WTC11 (cell line): ENCODE measurements at regions not wholly inside any gene's neighbourhood (a gene's known extent, or its start where the extent isn't known, plus 50 kb on each side); places are given as distances from the start of the nearest gene placed in this dataset.

Experiments
- ATAC-seq: fragments of 200-7000 bp; cut with Tn5 transposase; 2 replicates; pipeline ENCODE4 v1.10.0; 2021; ENCODE audit warnings: mild to moderate bottlenecking, moderate library complexity
- CTCF ChIA-PET: fragments of 300-600 bp; sonication (Branson Sonifier 250); formaldehyde crosslinking; loops from one replicate; lab custom pipeline; 2021; ENCODE audit warnings: antibody characterized with exemption; lab: Charles Lee
- POLR2A ChIA-PET: fragments of 350-600 bp; sonication (Branson Sonifier 250); formaldehyde crosslinking; loops from one replicate; lab custom pipeline; 2021; ENCODE audit warnings: antibody characterized with exemption; lab: Charles Lee
- DNase-seq: peaks from one replicate; pipeline ENCODE4 v3.0.0; 2021; ENCODE audit warnings: low spot score
- H3K27ac Mint-ChIP-seq: 2 replicates; pipeline ENCODE4 v1.8.0; 2021; ENCODE audit warnings: mixed read lengths
- H3K27me3 Mint-ChIP-seq: 2 replicates; pipeline ENCODE4 v1.8.0; 2021; ENCODE audit warnings: low read depth, mild to moderate bottlenecking, moderate library complexity, mixed read lengths
- H3K36me3 Mint-ChIP-seq: 2 replicates; pipeline ENCODE4 v1.8.0; 2021; ENCODE audit warnings: mixed read lengths
- H3K4me1 Mint-ChIP-seq: 2 replicates; pipeline ENCODE4 v1.8.0; 2022; ENCODE audit warnings: mixed read lengths
- H3K4me3 Mint-ChIP-seq: 2 replicates; pipeline ENCODE4 v1.8.0; 2021; ENCODE audit warnings: mild to moderate bottlenecking, moderate library complexity, mixed read lengths
- H3K9me3 Mint-ChIP-seq: 2 replicates; pipeline ENCODE4 v1.8.0; 2021; ENCODE audit warnings: mixed read lengths
- CREB1 ChIP-seq: sonication (generic); formaldehyde crosslinking; IDR thresholded peaks from 2 replicates; pipeline ENCODE4 v1.8.0; 2023; ENCODE audit warnings: mild to moderate bottlenecking, missing genetic modification reagents
- ELF4 ChIP-seq: sonication (generic); formaldehyde crosslinking; IDR thresholded peaks from 2 replicates; pipeline ENCODE4 v1.8.1; 2022; ENCODE audit warnings: low read depth, mild to moderate bottlenecking, moderate library complexity, missing genetic modification reagents
- JAZF1 ChIP-seq: fragments of 250-450 bp; sonication (Bioruptor Pico); IDR thresholded peaks from 2 replicates; pipeline ENCODE4 v1.9.0; 2021; ENCODE audit warnings: moderate library complexity, mild to moderate bottlenecking, inconsistent platforms
- MXD4 ChIP-seq: fragments of 250-450 bp; sonication (Bioruptor Pico); IDR thresholded peaks from 2 replicates; pipeline ENCODE4 v1.8.0; 2021; ENCODE audit warnings: mild to moderate bottlenecking, moderate library complexity, borderline replicate concordance
- NFATC4 ChIP-seq: fragments of 250-450 bp; sonication (Bioruptor Pico); IDR thresholded peaks from 2 replicates; pipeline ENCODE4 v1.9.0; 2021; ENCODE audit warnings: mild to moderate bottlenecking
- NFE2L1 ChIP-seq: sonication (generic); formaldehyde crosslinking; IDR thresholded peaks from 2 replicates; pipeline ENCODE4 v1.8.1; 2023; ENCODE audit warnings: missing genetic modification reagents
- NFYB ChIP-seq: sonication (generic); formaldehyde crosslinking; conservative IDR thresholded peaks from 2 replicates; pipeline ENCODE4 v1.8.0; 2022; ENCODE audit warnings: low read depth, missing genetic modification reagents
- PRDM15 ChIP-seq: sonication (generic); formaldehyde crosslinking; IDR thresholded peaks from 2 replicates; pipeline ENCODE4 v1.8.0; 2022; ENCODE audit warnings: missing genetic modification reagents
- RORB ChIP-seq: fragments of 250-450 bp; sonication (Bioruptor Pico); IDR thresholded peaks from 2 replicates; pipeline ENCODE4 v1.9.0; 2021; ENCODE audit warnings: mild to moderate bottlenecking
- TCF7 ChIP-seq: sonication (generic); formaldehyde crosslinking; IDR thresholded peaks from 2 replicates; pipeline ENCODE4 v1.8.0; 2022; ENCODE audit warnings: mild to moderate bottlenecking, low read depth, missing genetic modification reagents, moderate library complexity
- TEAD4 ChIP-seq: sonication (generic); formaldehyde crosslinking; IDR thresholded peaks from 2 replicates; pipeline ENCODE4 v1.8.0; 2022; ENCODE audit warnings: mild to moderate bottlenecking, missing genetic modification reagents
- TP53 ChIP-seq: sonication (generic); formaldehyde crosslinking; IDR thresholded peaks from 2 replicates; pipeline ENCODE4 v1.8.1; 2023; ENCODE audit warnings: mild to moderate bottlenecking, missing genetic modification reagents
- USF1 ChIP-seq: sonication (generic); formaldehyde crosslinking; IDR thresholded peaks from 2 replicates; pipeline ENCODE4 v1.8.0; 2022; ENCODE audit warnings: mild to moderate bottlenecking, missing genetic modification reagents
- ZNF263 ChIP-seq: sonication (generic); formaldehyde crosslinking; IDR thresholded peaks from 2 replicates; pipeline ENCODE4 v1.8.1; 2022; ENCODE audit warnings: low read depth, mild to moderate bottlenecking, moderate library complexity, missing genetic modification reagents
- ZNF416 ChIP-seq: fragments of 250-450 bp; sonication (Bioruptor Pico); IDR thresholded peaks from 2 replicates; pipeline ENCODE4 v1.9.0; 2021; ENCODE audit warnings: mild to moderate bottlenecking, inconsistent platforms
- ZNF671 ChIP-seq: fragments of 250-450 bp; sonication (Bioruptor Pico); IDR thresholded peaks from 2 replicates; pipeline ENCODE4 v1.8.0; 2021; ENCODE audit warnings: mild to moderate bottlenecking
- TF ChIP-seq, protein P1 (sequence below): sonication (generic); formaldehyde crosslinking; IDR thresholded peaks from 2 replicates; pipeline ENCODE4 v1.8.1; 2023; ENCODE audit warnings: mild to moderate bottlenecking, missing genetic modification reagents, moderate library complexity
- TF ChIP-seq, protein P2 (sequence below): sonication (generic); formaldehyde crosslinking; IDR thresholded peaks from 2 replicates; pipeline ENCODE4 v1.8.1; 2022; ENCODE audit warnings: mild to moderate bottlenecking, moderate library complexity, missing genetic modification reagents
- TF ChIP-seq, protein P3 (sequence below): sonication (generic); formaldehyde crosslinking; IDR thresholded peaks from 2 replicates; pipeline ENCODE4 v1.8.0; 2023; ENCODE audit warnings: missing genetic modification reagents
- TF ChIP-seq, protein P4 (sequence below): fragments of 250-450 bp; sonication (Bioruptor Pico); IDR thresholded peaks from 2 replicates; pipeline ENCODE4 v1.9.0; 2021; ENCODE audit warnings: mild to moderate bottlenecking
- TF ChIP-seq, protein P5 (sequence below): sonication (generic); formaldehyde crosslinking; IDR thresholded peaks from 2 replicates; pipeline ENCODE4 v1.8.1; 2022; ENCODE audit warnings: low read depth, missing genetic modification reagents, borderline replicate concordance
- TF ChIP-seq, protein P6 (sequence below): sonication (generic); formaldehyde crosslinking; IDR thresholded peaks from 2 replicates; pipeline ENCODE4 v1.8.1; 2023; ENCODE audit warnings: mild to moderate bottlenecking, missing genetic modification reagents

DNA sequence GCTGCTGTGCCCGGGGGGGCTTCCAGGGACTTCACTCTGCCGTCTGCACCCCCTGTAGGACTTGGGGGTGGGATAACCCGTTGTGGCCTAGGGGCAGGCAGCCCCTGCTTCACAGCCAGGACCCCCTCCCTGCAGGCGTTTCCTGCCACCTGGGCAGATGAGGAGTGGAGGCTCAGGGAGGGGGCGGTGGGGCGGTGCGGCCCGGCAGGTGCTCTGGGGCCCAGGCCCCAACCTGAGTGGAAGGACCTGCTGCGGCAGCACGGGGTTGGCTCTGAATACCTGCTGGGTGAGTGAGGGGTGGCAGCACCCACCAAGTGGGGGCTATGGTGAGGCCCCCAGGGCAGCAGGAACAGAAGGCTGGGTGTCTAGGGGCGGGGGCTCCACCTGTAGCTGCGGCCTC, 78.6 kb upstream of the TTC34 start (continued):
- TF ChIP-seq CREB1 (CRISPR knock-in tag) (no peak), PRDM15 (no peak), TP53 (CRISPR knock-in tag) (no peak), RORB (CRISPR knock-in tag) (no peak), TCF7 (no peak), ZNF263 (CRISPR knock-in tag) (no peak), NFATC4 (no peak), ELF4 (CRISPR knock-in tag) (no peak), NFE2L1 (CRISPR knock-in tag) (no peak), TEAD4 (CRISPR knock-in tag) (no peak)
- TF ChIP-seq, protein P1, sequence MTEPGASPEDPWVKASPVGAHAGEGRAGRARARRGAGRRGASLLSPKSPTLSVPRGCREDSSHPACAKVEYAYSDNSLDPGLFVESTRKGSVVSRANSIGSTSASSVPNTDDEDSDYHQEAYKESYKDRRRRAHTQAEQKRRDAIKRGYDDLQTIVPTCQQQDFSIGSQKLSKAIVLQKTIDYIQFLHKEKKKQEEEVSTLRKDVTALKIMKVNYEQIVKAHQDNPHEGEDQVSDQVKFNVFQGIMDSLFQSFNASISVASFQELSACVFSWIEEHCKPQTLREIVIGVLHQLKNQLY (CRISPR knock-in tag) = no peak
- TF ChIP-seq, protein P2, sequence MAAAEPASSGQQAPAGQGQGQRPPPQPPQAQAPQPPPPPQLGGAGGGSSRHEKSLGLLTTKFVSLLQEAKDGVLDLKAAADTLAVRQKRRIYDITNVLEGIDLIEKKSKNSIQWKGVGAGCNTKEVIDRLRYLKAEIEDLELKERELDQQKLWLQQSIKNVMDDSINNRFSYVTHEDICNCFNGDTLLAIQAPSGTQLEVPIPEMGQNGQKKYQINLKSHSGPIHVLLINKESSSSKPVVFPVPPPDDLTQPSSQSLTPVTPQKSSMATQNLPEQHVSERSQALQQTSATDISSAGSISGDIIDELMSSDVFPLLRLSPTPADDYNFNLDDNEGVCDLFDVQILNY = no peak
- TF ChIP-seq, protein P3, sequence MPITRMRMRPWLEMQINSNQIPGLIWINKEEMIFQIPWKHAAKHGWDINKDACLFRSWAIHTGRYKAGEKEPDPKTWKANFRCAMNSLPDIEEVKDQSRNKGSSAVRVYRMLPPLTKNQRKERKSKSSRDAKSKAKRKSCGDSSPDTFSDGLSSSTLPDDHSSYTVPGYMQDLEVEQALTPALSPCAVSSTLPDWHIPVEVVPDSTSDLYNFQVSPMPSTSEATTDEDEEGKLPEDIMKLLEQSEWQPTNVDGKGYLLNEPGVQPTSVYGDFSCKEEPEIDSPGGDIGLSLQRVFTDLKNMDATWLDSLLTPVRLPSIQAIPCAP = no peak
- TF ChIP-seq, all 79 proteins: peak for 0

DNA sequence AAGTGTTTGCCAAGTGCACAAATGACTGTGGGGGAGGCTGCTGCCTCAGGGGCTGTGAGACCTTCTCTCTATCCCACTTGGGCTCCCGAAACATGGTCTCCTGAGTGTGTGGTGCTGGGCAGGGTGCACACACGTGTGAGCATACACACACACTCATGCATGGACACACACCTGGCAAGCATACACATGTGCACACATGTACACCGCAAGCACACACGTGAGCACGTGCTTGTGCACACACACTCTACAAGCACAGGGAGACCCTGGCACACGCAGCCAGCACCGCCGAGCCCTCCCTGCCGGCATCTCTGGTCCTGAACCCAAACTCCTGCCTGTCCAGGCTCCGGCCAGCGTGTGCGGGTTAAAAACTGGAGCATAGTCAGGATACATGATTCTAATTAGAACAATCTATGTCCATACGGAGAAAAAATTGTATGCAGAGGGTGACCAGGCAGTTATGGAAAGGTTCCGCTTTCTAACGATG, 79.4 kb upstream of the TTC34 start:
- POLR2A ChIA-PET = no interaction called here
- TF ChIP-seq, protein P4, sequence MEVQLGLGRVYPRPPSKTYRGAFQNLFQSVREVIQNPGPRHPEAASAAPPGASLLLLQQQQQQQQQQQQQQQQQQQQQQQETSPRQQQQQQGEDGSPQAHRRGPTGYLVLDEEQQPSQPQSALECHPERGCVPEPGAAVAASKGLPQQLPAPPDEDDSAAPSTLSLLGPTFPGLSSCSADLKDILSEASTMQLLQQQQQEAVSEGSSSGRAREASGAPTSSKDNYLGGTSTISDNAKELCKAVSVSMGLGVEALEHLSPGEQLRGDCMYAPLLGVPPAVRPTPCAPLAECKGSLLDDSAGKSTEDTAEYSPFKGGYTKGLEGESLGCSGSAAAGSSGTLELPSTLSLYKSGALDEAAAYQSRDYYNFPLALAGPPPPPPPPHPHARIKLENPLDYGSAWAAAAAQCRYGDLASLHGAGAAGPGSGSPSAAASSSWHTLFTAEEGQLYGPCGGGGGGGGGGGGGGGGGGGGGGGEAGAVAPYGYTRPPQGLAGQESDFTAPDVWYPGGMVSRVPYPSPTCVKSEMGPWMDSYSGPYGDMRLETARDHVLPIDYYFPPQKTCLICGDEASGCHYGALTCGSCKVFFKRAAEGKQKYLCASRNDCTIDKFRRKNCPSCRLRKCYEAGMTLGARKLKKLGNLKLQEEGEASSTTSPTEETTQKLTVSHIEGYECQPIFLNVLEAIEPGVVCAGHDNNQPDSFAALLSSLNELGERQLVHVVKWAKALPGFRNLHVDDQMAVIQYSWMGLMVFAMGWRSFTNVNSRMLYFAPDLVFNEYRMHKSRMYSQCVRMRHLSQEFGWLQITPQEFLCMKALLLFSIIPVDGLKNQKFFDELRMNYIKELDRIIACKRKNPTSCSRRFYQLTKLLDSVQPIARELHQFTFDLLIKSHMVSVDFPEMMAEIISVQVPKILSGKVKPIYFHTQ (CRISPR knock-in tag) = no peak
- no peak for TF ChIP-seq USF1
- TF ChIP-seq MXD4 = no peak
- TF ChIP-seq, protein P5, sequence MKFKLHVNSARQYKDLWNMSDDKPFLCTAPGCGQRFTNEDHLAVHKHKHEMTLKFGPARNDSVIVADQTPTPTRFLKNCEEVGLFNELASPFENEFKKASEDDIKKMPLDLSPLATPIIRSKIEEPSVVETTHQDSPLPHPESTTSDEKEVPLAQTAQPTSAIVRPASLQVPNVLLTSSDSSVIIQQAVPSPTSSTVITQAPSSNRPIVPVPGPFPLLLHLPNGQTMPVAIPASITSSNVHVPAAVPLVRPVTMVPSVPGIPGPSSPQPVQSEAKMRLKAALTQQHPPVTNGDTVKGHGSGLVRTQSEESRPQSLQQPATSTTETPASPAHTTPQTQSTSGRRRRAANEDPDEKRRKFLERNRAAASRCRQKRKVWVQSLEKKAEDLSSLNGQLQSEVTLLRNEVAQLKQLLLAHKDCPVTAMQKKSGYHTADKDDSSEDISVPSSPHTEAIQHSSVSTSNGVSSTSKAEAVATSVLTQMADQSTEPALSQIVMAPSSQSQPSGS (CRISPR knock-in tag) = no peak
- TF ChIP-seq NFYB (CRISPR knock-in tag) = no peak
- no peak for TF ChIP-seq JAZF1 (CRISPR knock-in tag)
- TF ChIP-seq, protein P3 = no peak
- TF ChIP-seq, protein P6, sequence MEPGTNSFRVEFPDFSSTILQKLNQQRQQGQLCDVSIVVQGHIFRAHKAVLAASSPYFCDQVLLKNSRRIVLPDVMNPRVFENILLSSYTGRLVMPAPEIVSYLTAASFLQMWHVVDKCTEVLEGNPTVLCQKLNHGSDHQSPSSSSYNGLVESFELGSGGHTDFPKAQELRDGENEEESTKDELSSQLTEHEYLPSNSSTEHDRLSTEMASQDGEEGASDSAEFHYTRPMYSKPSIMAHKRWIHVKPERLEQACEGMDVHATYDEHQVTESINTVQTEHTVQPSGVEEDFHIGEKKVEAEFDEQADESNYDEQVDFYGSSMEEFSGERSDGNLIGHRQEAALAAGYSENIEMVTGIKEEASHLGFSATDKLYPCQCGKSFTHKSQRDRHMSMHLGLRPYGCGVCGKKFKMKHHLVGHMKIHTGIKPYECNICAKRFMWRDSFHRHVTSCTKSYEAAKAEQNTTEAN (CRISPR knock-in tag) = no peak
- TF ChIP-seq ZNF416 (CRISPR knock-in tag) = no peak
- TF ChIP-seq ZNF671 (CRISPR knock-in tag) = no peak

More for the DNA sequence above, 79.4 kb upstream of the TTC34 start:
- H3K9me3 Mint-ChIP-seq = no peaks in the 10 kb centered on the region
- H3K36me3 Mint-ChIP-seq = peaks cover 12% of the 10 kb centered on the region
- CTCF ChIA-PET = no interaction called here
- H3K4me3 Mint-ChIP-seq = no peak overlapping the region
- DNase-seq = no peak
- no peak overlapping the region for H3K27ac Mint-ChIP-seq
- no peaks in the 10 kb centered on the region for H3K4me1 Mint-ChIP-seq
- H3K27me3 Mint-ChIP-seq = no peaks in the 10 kb centered on the region; the same call in 1 of the 2 replicates
- no peak for ATAC-seq
